ENCODE measurements at regions not wholly inside any gene's neighbourhood (a gene's known extent, or its start where the extent isn't known, plus 50 kb on each side); places are given as distances from the start of the nearest gene placed in this dataset.

DNA sequence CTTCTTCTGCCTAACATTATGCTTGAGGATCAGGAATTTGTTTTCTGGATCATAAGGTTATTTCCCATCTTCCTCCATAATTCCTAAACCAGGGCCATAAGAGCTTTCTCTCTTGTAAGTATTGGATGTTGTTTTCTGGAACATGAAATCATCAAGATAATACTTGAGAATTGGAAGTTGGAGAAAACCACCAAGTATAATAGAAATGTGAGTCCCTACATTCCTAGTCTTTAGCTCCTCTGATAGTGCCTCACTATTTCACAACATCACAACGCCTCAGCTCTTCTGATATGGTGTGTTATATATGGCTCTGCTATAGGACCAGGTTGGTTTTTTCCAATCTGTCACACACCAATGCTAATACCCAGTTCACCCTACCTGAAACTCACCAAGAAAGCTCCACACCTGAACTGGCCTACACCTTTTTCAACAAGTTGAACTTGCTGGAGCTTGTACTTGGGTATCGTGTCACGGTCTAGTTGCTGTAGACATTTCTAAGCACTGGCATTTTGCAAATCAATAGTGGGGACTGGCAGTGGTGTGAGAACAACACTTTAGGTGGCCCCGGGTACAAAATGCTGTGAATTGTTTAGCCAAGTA, 141.1 kb downstream of the ACTBL2 start:
- POLR2A ChIA-PET, result interaction anchor here (0.7 kb wide), 1 partner anchor 21 kb away, joined by 3 read pairs; no protein-coding TSS in a partner anchor
- CTCF ChIA-PET, result interaction anchor here (0.6 to 1.4 kb wide), 5 partner anchors 13 to 1101 kb away, joined by 3 to 7 read pairs (median 3); no protein-coding TSS in a partner anchor
- no peak overlapping the region for H3K27ac Mint-ChIP-seq
- no peak for DNase-seq
- H3K4me3 Mint-ChIP-seq, result no peak overlapping the region
- no peaks in the 10 kb centered on the region for H3K36me3 Mint-ChIP-seq (ENCODE audit: low read depth)
- H3K9me3 Mint-ChIP-seq, result peaks cover 4% of the 10 kb centered on the region
- H3K4me1 Mint-ChIP-seq, result no peaks in the 10 kb centered on the region
- H3K27me3 Mint-ChIP-seq, result peaks cover 6% of the 10 kb centered on the region

DNA sequence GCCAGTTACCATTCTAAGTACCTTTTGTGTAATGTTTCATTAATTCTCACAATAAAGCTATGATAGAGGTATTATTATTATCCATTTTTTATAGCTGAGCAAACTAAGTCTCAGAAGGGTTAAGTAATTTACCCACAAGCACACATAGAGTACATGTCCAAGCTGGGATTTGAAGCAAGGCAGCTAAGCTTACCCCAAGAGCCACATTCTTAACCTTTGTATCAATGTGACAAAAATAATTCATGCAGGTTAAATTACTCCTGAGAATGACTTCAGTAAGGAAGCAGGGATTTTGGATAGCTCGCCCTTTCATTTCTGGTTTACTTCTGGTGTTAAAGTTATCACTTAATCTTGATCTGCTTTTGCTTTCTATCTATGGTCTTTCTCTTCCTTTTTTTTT, 141.9 kb downstream of the ACTBL2 start:
- Mint-ChIP-seq H3K4me3 (no peak overlapping the region), H3K9me3 (no peaks in the 10 kb centered on the region), H3K4me1 (no peaks in the 10 kb centered on the region), H3K27me3 (peaks cover 2% of the 10 kb centered on the region), H3K27ac (no peak overlapping the region), H3K36me3 (ENCODE audit: low read depth) (no peaks in the 10 kb centered on the region)
- ChIA-PET CTCF (interaction anchor here (0.9 to 1.4 kb wide), 2 partner anchors 42 to 75 kb away, joined by 3 read pairs; no protein-coding TSS in a partner anchor), POLR2A (no interaction called here)
- no peak for DNase-seq

DNA sequence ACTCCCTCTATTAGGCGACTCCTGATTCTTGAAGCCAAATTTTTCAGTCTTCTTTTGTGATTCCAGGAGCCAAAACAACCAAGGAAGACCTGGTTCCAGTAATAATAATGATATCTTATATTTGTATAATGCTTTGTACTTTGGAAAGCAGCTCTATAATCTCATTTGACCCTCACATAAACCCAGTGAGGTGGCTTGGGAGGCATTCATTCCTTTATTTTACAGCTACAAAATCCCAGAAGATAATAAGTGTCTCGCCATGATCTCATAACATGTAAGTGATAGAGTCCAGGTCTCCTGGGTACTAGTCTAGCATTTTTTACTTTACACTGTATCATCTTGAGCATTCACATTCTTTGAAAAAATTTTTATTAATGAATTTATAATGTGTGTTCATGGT, 143.1 kb downstream of the ACTBL2 start:
- no peak for DNase-seq
- Mint-ChIP-seq H3K27me3 (peaks cover 2% of the 10 kb centered on the region), H3K4me3 (no peak overlapping the region), H3K27ac (no peak overlapping the region), H3K36me3 (ENCODE audit: low read depth) (no peaks in the 10 kb centered on the region), H3K9me3 (no peaks in the 10 kb centered on the region), H3K4me1 (no peaks in the 10 kb centered on the region)
- POLR2A ChIA-PET, result no interaction called here
- CTCF ChIA-PET, result interaction anchor here (0.6 kb wide), 1 partner anchor 336 kb away, joined by 3 read pairs; no protein-coding TSS in a partner anchor

DNA sequence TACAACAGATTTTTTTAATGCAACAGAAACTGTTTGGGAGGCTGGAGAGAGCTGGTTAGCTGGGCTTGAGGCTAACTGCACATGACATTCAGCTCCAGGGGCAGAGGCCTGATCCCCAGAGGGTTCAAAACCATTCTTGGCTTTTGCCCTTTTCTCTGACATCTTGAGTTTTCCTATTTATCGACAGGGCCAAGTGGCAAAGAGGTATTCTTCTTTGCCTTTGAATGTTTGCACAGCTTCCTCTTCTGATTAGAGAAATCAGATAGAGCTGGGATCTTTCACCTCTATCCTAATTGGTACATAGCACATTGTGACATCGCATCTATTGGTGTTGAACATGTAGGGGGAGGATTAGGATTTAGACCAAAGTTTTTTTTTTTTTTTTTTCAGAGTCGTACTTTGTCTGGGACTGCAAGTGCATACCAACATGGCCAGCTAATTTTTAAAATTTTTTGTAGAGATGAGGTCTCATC, 143.7 kb downstream of the ACTBL2 start:
- Mint-ChIP-seq H3K27me3 (peaks cover 2% of the 10 kb centered on the region), H3K4me3 (no peak overlapping the region), H3K27ac (no peak overlapping the region), H3K4me1 (no peaks in the 10 kb centered on the region), H3K36me3 (ENCODE audit: low read depth) (no peaks in the 10 kb centered on the region), H3K9me3 (no peaks in the 10 kb centered on the region)
- ChIA-PET CTCF (interaction anchor here (0.6 to 1.5 kb wide), 3 partner anchors 20 to 336 kb away, joined by 3 to 4 read pairs (median 4); no protein-coding TSS in a partner anchor), POLR2A (interaction anchor here (0.7 kb wide), 1 partner anchor 757 kb away, joined by 3 read pairs; no protein-coding TSS in a partner anchor)
- DNase-seq, result no peak

DNA sequence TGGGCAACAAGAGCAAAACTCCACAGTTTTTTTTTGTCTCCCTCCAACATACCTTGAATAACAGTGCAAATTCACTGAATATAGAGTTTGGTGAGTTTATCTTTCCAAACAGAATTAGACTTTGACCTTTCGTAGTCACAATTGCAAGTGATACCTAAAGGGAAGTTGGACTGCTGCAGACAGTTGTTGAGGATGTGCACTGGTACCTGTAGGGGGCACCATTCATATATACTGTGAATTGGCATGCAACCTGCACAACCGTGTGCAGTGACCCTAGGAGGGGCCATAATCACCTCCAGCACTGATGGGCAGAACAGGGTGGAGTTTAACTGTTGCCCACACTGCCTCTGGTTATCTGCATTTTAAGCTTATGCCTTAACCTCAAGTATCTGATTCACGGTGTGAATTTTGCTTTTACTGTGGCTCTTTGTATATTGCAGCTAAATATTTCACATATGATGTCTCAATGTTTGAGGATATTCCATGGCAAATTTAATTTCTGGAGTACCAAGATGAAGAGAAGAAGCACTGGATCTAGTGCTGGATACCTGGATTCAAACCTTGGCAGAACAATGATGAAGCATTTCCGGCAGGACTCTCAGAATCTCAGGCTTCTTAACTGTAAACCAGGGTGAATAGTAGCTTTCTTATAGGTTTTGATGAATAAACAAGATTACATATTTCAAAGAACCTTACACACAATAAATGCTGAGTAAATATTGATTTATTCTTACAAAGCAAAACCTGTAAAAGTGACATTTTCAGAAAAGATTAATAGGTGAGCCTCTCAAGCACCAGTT, 144.3 kb downstream of the ACTBL2 start:
- no peak overlapping the region for H3K27ac Mint-ChIP-seq
- no peaks in the 10 kb centered on the region for H3K9me3 Mint-ChIP-seq
- no peak overlapping the region for H3K4me3 Mint-ChIP-seq
- H3K27me3 Mint-ChIP-seq, result peaks cover 2% of the 10 kb centered on the region
- DNase-seq, result peak; percentile 25
- no peaks in the 10 kb centered on the region for H3K36me3 Mint-ChIP-seq (ENCODE audit: low read depth)
- ChIA-PET CTCF (interaction anchor here (1.1 to 1.5 kb wide), 2 partner anchors 20 to 200 kb away, joined by 4 read pairs; no protein-coding TSS in a partner anchor), POLR2A (interaction anchor here (0.7 kb wide), 1 partner anchor 758 kb away, joined by 3 read pairs; no protein-coding TSS in a partner anchor)
- H3K4me1 Mint-ChIP-seq, result no peaks in the 10 kb centered on the region

DNA sequence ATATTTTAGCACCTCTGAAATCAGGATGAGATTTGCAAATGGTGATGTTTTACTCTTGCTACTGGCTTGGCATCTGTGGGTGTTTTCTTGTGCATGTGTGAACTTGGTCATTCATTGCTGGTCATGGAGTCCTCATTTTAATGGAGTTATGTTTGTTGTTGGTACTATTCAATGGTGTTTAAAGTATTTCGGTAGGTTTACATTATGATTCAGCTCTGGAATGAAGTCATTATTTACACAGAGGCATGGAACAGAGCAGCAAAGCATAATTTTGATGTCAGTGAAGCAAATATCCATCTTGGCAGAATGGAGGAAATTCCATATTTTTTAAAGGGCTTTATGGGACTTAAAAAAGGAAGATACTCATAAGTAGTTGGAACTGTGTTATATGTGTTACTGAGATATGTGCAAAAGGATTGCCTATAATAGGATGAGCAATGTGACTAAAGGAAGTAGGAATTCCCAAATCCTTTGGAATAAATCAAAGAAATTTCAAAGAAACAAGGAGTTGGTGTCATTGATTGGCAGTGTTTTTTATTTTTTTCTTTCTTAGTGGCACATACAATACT, 147.4 kb downstream of the ACTBL2 start:
- H3K9me3 Mint-ChIP-seq, result no peaks in the 10 kb centered on the region
- no peaks in the 10 kb centered on the region for H3K36me3 Mint-ChIP-seq (ENCODE audit: low read depth)
- H3K4me1 Mint-ChIP-seq, result no peaks in the 10 kb centered on the region
- ChIA-PET POLR2A (no interaction called here), CTCF (no interaction called here)
- H3K4me3 Mint-ChIP-seq, result no peak overlapping the region
- H3K27ac Mint-ChIP-seq, result no peak overlapping the region
- no peaks in the 10 kb centered on the region for H3K27me3 Mint-ChIP-seq
- no peak for DNase-seq

DNA sequence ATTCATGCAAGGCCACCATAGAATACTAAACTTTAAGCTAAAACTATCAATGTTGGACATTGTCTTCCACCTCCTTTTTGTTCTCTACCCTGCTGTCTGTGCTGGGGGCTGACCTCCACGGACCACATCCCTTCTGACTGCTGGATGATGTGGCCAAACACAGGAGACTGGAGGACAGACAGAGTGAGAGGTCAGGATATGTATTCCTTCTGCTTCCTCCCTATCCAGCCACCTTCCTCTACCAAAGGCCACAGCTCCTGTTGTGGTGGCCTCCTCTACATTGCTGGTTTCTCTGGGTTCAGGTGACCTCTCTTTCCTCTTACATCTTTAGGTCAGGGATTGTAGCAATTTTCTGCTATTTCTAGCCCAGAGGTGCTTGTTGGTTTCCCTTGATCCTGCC, 148.1 kb downstream of the ACTBL2 start:
- CTCF ChIA-PET, result no interaction called here

DNA sequence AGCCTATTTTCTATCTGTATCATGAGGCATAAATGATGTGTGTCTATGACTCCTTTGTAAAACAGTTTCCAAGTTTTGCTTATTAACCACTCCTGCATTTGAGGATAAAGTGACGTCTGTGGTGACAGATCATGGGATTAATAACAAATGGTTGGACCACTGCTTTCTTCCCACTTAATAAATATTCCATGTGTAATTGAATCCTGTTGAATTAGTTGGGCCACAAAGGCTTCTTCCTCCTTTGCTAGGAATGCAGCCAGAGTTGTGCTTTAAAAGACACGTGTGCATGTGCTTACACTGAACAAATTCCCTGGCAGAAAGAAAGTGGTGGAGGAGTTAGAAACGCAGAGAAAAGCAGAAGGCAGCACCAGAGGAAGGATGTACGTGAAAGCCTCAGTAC, 150.2 kb downstream of the ACTBL2 start:
- CTCF ChIA-PET, result no interaction called here
- no peaks in the 10 kb centered on the region for H3K4me1 Mint-ChIP-seq
- H3K4me3 Mint-ChIP-seq, result no peak overlapping the region
- POLR2A ChIA-PET, result no interaction called here
- H3K36me3 Mint-ChIP-seq (ENCODE audit: low read depth), result no peaks in the 10 kb centered on the region
- DNase-seq, result no peak
- no peak overlapping the region for H3K27ac Mint-ChIP-seq
- H3K27me3 Mint-ChIP-seq, result no peaks in the 10 kb centered on the region
- H3K9me3 Mint-ChIP-seq, result no peaks in the 10 kb centered on the region

More for the DNA sequence above, 148.1 kb downstream of the ACTBL2 start:
- no peak overlapping the region for H3K27ac Mint-ChIP-seq
- H3K36me3 Mint-ChIP-seq (ENCODE audit: low read depth), result no peaks in the 10 kb centered on the region
- no peaks in the 10 kb centered on the region for H3K9me3 Mint-ChIP-seq
- POLR2A ChIA-PET, result no interaction called here
- no peak overlapping the region for H3K4me3 Mint-ChIP-seq
- no peaks in the 10 kb centered on the region for H3K27me3 Mint-ChIP-seq
- DNase-seq, result no peak
- no peaks in the 10 kb centered on the region for H3K4me1 Mint-ChIP-seq

DNA sequence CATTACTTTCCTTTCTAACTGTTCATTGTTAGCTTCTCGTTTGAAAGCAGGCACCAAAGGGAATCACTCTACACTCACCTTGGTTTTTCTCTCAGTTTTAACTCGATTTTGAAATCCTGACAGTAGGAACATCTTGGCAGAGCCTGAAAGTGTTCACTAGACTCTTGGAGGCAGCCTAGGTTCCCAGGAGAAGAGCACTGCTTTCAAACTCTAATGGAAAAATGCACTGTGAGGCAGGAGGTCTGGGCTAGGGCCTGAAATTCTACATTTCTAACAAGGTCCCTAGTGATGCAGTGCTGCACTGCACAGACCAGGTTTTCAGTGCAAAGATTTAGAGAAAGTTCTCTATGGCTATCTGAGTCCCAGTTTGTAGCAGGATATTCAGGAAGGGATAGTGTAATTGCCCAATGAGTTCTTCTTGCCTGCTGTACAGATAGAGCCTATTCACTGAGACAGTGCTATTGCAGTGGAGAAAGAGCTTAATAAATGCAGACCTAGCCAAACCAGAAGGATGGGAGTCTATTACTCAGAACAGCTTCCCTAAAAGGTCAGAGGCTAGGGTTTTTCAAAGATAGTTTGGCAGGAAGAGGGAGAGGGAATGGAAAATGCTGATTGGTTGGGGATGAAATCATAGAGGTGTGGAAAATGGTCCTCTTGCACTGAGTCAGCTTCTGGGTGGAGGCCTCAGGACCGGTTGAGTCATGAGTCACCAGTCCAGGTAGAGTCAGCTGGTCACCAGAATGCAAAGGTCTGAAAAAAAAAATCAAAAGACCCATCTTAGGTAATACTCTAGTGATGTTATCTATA, 153.9 kb downstream of the GPBP1 start:
- ChIA-PET POLR2A (no interaction called here), CTCF (interaction anchor here (1.0 to 1.1 kb wide), 2 partner anchors 11 to 14 kb away, joined by 3 read pairs; no protein-coding TSS in a partner anchor)
- no peak overlapping the region for H3K4me3 Mint-ChIP-seq
- no peak for DNase-seq
- H3K9me3 Mint-ChIP-seq, result no peaks in the 10 kb centered on the region
- H3K27ac Mint-ChIP-seq, result no peak overlapping the region
- no peaks in the 10 kb centered on the region for H3K27me3 Mint-ChIP-seq
- H3K4me1 Mint-ChIP-seq, result peaks cover 6% of the 10 kb centered on the region
- H3K36me3 Mint-ChIP-seq (ENCODE audit: low read depth), result no peaks in the 10 kb centered on the region

DNA sequence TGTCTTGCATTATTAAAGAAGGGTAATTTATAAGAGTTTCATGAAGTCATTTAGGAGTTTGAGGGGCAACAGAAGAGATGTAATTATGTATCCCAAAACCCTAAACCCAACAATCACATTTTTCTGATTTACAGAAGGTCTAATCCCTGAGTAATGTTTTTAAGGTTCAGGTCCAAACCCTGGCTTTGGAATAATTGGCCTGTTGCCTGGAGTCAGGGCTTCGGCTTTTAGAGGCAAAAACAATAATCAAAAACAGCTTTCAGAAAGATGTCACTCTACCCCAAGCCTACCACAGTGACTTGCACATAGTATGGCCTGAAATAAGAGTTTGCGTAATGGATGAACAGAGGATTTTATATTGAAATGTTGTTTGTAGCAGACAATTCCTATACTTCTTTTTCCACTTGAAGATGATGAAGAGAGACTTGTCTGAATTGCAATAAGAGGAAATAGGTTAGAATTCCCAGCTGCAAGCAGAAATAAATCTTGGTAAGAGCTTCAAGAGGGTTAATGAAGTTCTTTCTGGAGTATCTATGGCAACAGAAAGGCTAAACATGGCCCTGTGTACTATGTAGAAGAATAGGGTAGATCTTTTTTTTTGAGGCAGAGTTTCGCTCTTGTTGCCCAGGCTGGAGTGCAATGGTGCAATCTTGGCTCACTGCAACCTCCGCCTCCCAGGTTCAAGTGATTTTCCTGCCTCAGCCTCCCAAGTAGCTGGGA, 152.0 kb downstream of the GPBP1 start:
- no peaks in the 10 kb centered on the region for H3K9me3 Mint-ChIP-seq
- ChIA-PET CTCF (no interaction called here), POLR2A (no interaction called here)
- no peak overlapping the region for H3K27ac Mint-ChIP-seq
- no peak for DNase-seq
- no peak overlapping the region for H3K4me3 Mint-ChIP-seq
- H3K4me1 Mint-ChIP-seq, result peaks cover 6% of the 10 kb centered on the region
- no peaks in the 10 kb centered on the region for H3K27me3 Mint-ChIP-seq
- no peaks in the 10 kb centered on the region for H3K36me3 Mint-ChIP-seq (ENCODE audit: low read depth)

DNA sequence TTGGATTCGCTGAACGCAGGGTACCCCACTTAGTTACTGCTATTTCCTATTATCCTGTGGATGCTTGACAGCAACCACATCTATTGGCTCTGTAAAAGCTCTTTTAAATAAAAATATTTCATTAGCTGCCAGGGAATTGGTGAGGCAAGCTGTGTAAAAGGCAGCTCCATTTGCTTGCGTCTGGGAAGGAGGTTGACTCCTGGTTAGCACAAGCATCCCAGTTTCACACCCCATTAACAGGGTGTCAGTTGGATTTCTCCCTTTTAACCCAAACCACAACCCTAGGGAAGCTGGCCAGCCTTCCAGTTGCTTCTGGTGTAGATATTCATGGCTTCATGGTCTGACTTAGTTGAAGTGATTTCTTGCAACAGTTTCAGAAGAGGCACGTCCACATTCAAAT, 151.0 kb downstream of the GPBP1 start:
- H3K4me3 Mint-ChIP-seq, result no peak overlapping the region
- H3K27me3 Mint-ChIP-seq, result no peaks in the 10 kb centered on the region
- H3K27ac Mint-ChIP-seq, result no peak overlapping the region
- no peaks in the 10 kb centered on the region for H3K36me3 Mint-ChIP-seq (ENCODE audit: low read depth)
- DNase-seq, result no peak
- peaks cover 6% of the 10 kb centered on the region for H3K4me1 Mint-ChIP-seq
- no peaks in the 10 kb centered on the region for H3K9me3 Mint-ChIP-seq
- ChIA-PET CTCF (no interaction called here), POLR2A (no interaction called here)

DNA sequence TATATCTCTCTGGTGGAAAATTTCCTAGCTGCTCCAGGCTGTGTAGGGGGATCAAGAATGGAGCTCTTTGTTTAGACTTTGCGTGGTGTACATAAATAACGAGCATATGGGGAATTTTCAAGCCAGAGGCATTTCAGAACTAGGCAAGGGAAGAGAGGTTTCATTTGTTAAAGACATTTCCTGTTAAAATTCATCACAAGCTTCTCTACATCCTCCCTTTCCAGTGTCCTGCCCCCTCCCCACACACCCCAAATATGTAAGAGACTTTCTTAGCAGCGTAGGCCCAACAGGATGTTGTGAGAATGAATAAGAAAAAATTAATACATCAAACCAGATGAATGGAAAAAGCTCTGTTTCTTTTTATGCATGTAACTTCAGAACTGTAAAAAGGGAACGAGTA, 150.3 kb downstream of the GPBP1 start:
- Mint-ChIP-seq H3K36me3 (ENCODE audit: low read depth) (no peaks in the 10 kb centered on the region), H3K4me3 (no peak overlapping the region), H3K27me3 (no peaks in the 10 kb centered on the region), H3K4me1 (peaks cover 6% of the 10 kb centered on the region), H3K27ac (no peak overlapping the region), H3K9me3 (no peaks in the 10 kb centered on the region)
- CTCF ChIA-PET, result interaction anchor here (0.7 kb wide), 1 partner anchor 12 kb away, joined by 3 read pairs; no protein-coding TSS in a partner anchor
- POLR2A ChIA-PET, result no interaction called here
- no peak for DNase-seq
